Activated T-cell treated with anti-CD3 and anti-CD28 coated beads for 1 hour (primary cell): ENCODE measurements at regions not wholly inside any gene's neighbourhood (a gene's known extent, or its start where the extent isn't known, plus 50 kb on each side); places are given as distances from the start of the nearest gene placed in this dataset.

Source experiments
- DNase-seq: peaks from one replicate; pipeline ENCODE4 v3.0.0-alpha.2; 2020; ENCODE audit warnings: low read depth

GRCh38 chr5:114153833-114154232, 208.0 kb upstream of the KCNN2 start:
- no peak for DNase-seq

GRCh38 chr5:114166081-114166480, 195.8 kb upstream of the KCNN2 start:
- no peak for DNase-seq

GRCh38 chr5:114174131-114174530, 187.7 kb upstream of the KCNN2 start:
- no peak for DNase-seq

GRCh38 chr5:114174837-114175236, 187.0 kb upstream of the KCNN2 start:
- DNase-seq: no peak

GRCh38 chr5:114176356-114176755, 185.5 kb upstream of the KCNN2 start:
- no peak for DNase-seq

- DNase-seq: no peak
These were observed 182.7 kb upstream of the KCNN2 start for GRCh38 chr5:114179134-114179533.

- DNase-seq: no peak
These were observed 177.9 kb upstream of the KCNN2 start for GRCh38 chr5:114184006-114184405.

GRCh38 chr5:114185274-114185673, 176.6 kb upstream of the KCNN2 start:
- DNase-seq: no peak

GRCh38 chr5:114191441-114191840, 170.4 kb upstream of the KCNN2 start:
- no peak for DNase-seq

- DNase-seq: no peak
These were observed 169.8 kb upstream of the KCNN2 start for GRCh38 chr5:114192108-114192507.

- DNase-seq: no peak
These were observed 160.5 kb upstream of the KCNN2 start for GRCh38 chr5:114201332-114201731.

- no peak for DNase-seq
These were observed 156.9 kb upstream of the KCNN2 start for GRCh38 chr5:114204923-114205322.

- no peak for DNase-seq
These were observed 155.2 kb upstream of the KCNN2 start for GRCh38 chr5:114206640-114207039.

GRCh38 chr5:114207615-114208014, 154.3 kb upstream of the KCNN2 start:
- DNase-seq: no peak

- no peak for DNase-seq
These were observed 153.8 kb upstream of the KCNN2 start for GRCh38 chr5:114208120-114208519.

GRCh38 chr5:114208588-114208987, 153.3 kb upstream of the KCNN2 start:
- no peak for DNase-seq

- no peak for DNase-seq
These were observed 151.2 kb upstream of the KCNN2 start for GRCh38 chr5:114210662-114211061.

- DNase-seq: no peak
These were observed 140.1 kb upstream of the KCNN2 start for GRCh38 chr5:114221807-114222206.

GRCh38 chr5:114223866-114224265, 138.0 kb upstream of the KCNN2 start:
- no peak for DNase-seq

- DNase-seq: no peak
These were observed 124.1 kb upstream of the KCNN2 start for GRCh38 chr5:114237766-114238165.

- no peak for DNase-seq
These were observed 123.0 kb upstream of the KCNN2 start for GRCh38 chr5:114238771-114239313.

GRCh38 chr5:114243281-114243971, 118.4 kb upstream of the KCNN2 start:
- DNase-seq: no peak

- DNase-seq: no peak
These were observed 117.9 kb upstream of the KCNN2 start for GRCh38 chr5:114243972-114244317.

GRCh38 chr5:114249823-114250222, 112.0 kb upstream of the KCNN2 start:
- no peak for DNase-seq
